SKM-1 treated with dmso at 0.1 percent for 144 hours (cell line): ENCODE measurements at regions not wholly inside any gene's neighbourhood (a gene's known extent, or its start where the extent isn't known, plus 50 kb on each side); places are given as distances from the start of the nearest gene placed in this dataset.
"Not testable (repeated sequence)": the region's sequence is repeated elsewhere in the genome, so short reads cannot be mapped to it uniquely, and the experiment has no call there.

Experiments used
- DNase-seq: peaks from one replicate; lab custom pipeline; 2025; ENCODE audit not compliant: unreplicated experiment; lab: John Stamatoyannopoulos, UW

DNA sequence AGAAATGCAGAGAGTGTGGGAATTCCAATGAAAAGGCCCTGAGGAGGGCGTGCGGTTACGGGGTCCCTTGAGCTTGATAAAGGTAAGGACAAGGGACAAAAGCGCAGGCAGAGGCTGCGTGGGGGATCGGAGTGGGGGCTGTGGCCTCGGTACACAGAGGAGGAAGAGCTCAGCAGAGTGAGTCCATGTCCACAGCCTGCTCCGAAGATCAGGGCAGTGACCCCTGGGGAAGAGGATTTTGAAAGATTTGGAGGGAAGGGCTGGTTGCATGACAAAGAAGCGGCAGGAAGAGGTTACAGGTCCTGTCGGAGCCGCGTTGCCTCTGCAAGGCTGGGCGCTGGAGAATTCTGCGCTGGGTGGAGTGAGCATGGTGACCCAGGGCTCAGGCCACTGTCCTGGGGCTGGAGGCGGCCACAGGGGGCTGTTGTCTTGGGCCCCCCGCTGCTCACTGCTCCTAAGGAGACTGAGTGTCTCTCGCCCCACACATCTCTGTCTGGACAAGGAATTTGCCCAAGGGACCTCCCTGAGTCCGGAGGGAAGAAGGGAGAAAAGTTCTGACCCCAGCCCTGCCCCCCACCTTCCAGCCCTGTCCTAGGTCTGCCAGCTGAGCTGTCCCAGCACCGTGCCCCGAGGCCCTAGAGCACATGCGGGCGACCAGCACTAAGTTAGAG, 69.8 kb upstream of the INSIG1 start:
- DNase-seq = no peak

DNA sequence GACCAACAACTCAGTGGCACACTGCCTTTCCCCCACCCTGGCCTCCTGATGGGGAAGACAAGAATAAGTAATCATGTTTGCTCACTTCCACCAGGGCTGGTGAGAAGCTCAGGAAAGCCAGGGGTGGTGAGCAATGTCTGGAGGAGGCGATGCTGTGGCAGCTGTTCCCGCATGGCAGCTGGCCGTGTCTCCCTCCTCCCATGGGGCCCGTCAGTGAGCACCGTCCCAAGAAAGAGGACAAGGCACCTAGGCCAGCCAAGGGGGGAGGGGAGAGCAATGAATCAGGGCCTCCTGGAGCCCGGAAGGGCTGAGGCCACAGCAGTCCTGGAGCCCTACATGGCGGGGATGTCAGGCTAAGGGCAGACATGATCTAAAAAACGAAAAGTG, 69.2 kb upstream of the INSIG1 start:
- DNase-seq = no peak

DNA sequence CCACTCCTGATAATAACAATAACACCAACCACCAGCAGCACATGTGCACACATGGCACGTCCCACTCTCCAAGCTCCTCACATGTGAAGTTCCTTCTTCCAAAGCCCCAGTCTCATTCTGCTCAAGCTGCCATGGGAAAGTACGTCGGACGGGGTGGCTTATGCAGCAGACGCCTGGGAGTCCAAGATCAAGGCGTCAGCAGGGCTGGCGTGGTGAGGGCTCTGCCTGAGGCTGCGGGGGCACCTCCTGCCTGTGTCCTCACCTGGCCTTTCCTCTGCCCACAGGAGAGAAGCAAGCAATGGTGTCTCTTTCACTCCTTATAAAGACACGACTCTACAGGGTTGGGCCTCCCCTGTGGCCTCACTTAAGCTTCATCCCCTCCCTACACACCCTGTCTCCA, 68.8 kb upstream of the INSIG1 start:
- no peak for DNase-seq

DNA sequence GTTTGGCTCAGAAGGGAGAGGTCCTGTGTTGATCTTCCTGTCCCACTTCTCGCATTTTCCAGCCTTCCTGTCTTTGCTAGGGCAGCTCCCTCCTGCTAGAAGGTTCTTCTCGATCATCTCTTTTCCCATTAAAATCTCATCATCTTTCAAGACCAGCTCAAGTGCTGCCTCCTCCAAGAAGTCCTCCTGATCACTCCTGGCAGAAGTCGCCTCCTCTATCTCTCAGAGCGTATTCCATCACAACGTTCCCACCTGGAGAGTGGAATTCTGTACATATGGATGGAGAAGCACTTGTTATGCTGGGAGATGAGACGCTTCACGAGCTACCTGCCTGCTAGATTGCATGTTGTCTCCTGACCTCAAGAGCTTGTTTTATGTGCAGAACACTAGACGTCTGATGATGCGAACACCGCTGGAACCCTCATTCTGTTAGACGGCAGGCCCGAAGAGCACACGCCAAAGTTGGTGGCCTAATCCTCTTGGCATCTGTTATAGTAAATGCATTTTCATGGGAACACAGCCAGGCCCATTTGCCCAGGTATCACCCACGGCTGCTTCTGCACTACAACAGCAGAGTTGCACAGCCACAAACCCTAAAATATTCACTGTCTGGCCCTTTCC, 68.0 kb upstream of the INSIG1 start:
- no peak for DNase-seq

DNA sequence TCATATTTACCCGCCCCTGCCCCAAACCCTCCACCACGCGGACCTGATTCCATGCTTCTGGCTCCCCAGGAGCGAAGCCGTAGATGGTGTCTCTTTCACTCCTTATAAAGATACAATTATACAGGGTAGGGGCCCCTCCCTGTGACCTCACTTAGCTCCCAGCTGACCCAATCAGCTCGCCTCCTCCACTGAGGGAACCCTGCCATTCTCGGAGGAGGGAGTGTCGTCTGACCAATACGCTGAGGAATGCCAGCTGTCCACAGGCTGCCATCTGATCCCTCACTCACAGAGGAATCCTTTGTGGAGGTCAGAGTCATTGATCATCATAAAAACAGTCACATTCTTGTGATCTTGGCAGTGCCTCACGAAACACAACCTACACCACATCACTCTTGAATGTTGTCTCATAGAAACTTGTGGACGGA, 67.5 kb upstream of the INSIG1 start:
- no peak for DNase-seq

DNA sequence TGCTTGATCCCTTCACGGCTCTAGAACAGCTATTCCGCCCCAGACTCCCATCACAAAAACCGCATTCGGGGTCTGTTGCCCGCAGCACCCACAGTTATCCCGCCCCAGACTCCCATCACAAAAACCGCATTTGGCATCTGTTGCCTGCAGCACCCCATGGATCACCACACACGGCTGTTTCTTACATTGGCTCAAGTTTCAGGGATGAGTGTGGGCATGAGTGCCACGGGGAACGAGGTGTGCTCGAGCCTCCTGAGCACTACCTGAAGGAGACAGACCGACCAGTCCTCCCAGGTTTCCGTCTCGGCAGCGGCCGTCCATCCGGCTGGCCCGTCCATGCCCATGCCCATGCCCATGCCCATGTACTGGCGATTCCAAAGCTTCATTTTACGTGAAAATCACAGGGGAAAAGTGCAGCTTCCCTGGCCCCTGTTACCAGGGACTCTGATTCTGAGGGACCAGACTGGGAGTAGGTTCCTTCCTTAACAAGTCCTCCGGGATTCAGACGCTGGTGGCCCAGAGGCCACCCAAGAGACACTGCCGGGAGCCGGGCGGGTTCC, 66.4 kb upstream of the INSIG1 start:
- no peak for DNase-seq

DNA sequence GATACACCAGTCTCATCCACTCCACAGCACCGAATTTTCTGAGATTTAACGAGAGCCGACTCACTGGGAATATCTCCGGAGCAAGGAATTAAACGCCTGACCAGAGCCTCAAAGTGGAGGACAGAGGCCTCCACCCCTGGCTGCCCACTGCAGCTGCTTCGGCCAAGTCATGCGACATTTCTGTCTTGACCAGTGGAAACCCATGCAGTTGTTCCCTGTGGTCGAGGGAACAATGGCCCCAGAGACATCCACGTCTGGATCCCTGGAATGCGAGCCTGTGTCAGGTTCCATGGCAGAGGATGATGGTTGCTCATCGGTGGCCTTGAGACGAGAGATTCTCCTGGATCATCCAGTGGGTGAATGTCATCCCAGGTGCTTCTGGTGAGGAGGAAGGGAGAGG, 65.7 kb upstream of the INSIG1 start:
- DNase-seq = no peak

DNA sequence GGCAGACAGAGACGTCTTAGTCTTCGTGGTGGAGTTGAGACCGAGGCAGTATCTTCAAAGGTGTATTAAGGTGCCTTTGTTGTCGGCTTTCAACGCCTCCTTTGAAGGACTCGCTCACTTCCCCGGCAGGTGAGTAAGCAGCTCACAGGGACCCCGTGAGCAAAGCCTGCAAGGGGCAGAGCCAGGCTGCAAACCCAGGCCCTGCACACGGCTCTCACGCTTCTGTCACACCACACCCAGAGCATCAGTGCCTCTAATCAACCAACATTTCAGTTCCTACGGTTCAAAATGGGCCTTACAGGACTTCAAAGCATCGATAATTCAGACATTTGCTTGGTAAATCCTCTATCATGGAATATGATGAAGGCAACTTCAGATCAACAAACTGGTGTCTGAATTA, 64.8 kb upstream of the INSIG1 start:
- DNase-seq = no peak

DNA sequence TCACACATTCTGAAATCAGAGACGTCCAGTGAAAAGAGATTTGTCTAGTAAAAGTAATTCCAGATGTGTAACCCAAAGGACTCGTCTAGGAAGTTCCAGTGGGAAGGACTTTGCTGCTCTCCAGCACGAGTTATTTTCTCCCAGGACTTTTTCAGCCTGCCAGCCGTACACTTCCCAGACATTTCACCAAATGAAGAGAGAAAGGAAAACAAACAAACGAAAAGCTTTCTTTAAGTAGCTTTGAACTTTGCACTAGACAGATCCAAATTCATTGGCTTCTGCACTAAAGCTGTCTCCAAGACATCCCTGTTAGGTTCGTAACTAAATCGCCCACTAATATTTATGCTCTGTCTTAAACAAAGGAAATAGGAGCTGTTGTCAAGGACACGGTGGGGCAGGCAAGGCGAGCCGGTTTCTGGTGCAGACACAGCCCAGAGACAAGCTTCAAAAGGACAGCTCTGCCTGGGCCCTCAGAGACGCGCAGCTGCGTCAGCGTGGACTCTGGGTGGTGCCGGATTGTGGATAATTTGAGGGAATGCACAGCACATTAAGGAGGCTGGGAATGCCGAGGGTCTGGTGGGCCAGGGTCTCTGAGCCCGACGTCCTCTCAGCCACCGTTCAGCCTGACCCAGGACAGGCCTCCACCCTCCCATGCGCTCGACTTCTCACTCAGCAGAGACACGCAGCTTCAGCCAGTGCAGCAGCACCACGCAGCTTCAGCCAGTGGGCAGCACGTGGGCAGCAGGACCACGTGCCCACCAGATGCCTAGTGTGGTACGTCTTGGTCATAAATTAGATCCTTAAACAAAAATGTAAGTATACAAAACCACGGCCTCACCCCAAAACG, 64.1 kb upstream of the INSIG1 start:
- DNase-seq = no peak

DNA sequence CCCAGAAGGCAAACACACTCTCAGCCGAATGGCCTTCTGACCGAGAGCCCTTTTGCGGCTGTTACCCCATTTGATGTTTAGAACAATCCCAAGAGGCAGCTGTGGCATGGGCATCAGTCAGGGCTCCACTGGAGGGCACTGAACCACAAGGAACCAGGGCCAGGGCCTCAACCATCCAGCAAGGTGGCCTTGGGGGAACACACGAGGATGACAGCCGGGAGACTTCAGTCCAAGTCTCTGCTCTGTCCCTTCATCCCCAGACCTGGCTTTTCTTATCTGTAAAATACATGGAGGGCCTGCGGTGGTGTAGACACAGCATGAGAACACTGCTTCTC, 63.6 kb upstream of the INSIG1 start:
- DNase-seq = no peak

DNA sequence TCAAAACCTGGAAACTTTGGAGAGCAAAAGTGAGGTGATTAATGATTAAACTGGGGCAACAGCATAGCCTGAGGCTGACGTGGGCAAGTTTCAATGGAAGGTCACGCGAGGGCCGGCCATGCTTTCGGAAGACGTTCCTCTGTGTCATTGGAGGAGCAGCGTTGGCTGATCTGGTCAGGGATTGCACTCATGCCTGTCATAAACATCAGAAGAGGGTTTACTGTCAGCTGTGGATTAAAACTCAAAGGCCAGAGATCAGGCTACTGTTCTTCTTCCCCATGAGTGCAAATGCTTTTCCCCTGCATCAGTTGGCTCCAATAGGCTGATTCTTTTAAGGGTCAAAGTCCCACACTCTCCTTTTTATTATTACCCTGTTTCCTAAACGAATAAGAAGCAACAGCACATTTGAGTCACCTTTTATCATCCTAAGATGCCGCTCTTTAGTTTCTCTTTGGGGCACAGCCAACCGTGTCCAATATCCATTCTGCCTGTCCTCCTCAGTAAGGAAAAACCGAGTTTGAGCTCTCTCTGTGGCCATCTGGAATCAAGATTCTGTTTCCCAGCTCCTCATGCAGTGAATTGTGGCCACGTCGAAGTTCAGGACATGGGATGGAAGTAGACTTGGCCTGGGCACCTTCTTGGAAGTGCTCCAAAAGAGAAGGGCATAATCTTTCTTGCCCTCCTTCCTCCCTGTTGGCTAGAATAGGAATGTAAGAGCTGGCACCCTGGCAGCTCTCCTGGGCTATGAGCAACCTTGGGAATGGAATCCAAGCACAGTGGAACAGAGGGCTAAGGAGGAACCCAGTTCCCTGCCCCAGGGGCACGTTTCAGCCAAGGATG, 62.5 kb upstream of the INSIG1 start:
- DNase-seq = no peak

DNA sequence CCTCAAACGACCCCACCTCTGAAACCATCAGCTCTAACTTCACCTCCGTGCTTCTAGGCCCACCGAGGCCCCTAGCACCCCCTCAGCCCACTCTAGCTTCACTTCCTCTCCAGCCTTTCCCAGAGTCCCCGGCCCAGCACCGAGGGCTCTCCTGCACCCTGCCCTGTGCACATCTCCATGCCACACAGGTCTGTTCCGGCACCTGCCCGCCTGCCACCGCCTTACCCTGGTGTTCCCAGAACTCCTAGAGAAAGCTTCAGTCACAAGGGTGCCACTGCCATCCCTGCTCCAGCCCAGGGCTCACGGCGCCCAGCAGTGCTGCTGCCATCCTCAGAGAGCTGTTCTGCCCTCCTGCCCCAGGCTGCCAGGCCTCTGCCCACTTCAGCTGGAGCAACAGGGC, 61.3 kb upstream of the INSIG1 start:
- no peak for DNase-seq

DNA sequence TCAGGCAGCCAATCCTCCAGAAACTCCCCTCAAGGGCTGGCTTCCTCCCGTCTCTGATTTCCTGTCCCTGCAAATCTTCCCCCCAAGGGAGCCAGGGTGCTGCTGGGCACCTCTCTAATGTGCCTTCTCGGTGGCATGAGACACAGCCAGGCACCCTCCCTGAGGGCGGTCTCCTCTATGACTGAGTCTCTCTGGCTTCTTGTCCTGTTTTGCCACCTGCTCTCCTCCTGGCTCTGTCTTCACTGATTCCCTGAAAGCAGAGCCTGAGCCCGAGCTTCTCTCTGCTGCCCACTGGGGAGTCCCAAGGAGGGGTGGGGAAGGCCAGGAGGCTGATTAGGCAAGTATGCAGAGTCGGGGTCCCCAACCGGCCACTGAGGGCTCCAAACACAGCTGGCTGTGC, 60.4 kb upstream of the INSIG1 start:
- DNase-seq = no peak

DNA sequence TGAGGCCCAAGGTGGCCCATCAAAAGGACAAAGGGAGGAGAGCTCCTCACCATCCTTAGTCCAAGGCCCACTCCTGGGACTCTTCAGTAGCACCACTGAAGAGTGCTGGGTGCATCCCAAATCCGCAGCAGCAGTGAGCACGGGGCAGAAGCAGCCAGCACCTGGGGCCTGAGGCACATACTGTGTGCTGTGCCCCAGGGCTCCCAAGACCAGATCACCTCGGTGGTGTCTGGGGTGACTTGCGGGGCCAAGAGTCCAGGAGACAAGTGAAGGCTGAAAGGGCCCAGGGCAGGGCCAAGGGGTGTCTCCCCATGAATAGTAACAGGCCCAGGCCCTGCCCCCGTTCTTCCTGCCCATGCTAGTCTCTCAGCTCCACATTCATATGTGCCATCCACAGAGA, 59.9 kb upstream of the INSIG1 start:
- DNase-seq = no peak

DNA sequence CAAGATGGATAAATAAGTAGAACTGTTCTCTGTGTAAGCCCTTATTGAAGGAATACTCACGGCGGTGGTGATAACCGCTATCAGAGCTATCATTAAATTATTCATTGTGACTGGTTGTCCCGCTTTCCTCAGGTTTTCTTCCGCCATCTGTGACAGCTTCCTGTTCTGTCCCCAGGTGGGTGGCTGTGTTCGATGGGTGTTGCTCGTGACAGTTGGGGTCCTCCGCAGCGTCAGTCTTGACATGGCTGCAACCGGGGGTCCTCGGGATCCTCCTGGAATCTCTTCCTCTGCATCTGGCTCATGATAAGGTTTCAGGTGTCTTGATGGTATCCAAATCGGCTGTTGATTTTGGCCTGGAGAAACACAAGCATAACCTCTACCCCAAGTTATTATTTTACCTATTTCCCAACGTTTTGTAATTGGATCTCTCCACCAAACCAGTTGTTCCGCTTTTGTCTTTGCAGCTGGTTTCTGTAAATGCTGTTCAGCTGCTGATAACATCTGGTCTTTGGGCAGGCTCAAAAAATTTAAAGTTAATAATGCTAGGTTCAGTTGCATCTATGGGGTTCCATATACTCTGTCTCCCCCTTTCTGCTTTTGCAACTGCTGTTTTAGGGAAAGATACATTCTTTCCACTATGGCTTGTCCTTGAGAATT, 58.1 kb upstream of the INSIG1 start:
- not testable (repeated sequence) for DNase-seq

DNA sequence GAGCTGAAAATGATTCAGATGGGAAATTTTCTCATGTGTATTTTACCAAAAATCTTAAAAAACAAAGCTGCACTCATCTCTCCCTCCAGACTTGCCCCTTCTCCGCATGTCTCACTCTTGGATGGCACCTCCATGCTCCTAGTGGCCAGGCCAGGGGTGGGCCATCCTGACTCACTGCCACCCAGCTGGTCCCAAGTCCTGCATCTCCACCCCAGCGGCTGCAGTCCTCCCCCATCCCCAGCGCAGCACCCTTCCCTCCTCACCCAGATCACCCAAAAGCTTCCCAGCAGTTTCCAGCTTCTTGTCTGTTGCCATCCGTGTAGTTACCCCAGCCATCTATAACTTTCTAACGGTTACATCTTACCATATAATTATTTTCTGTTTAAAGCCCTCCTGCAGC, 53.0 kb upstream of the INSIG1 start:
- DNase-seq = no peak

DNA sequence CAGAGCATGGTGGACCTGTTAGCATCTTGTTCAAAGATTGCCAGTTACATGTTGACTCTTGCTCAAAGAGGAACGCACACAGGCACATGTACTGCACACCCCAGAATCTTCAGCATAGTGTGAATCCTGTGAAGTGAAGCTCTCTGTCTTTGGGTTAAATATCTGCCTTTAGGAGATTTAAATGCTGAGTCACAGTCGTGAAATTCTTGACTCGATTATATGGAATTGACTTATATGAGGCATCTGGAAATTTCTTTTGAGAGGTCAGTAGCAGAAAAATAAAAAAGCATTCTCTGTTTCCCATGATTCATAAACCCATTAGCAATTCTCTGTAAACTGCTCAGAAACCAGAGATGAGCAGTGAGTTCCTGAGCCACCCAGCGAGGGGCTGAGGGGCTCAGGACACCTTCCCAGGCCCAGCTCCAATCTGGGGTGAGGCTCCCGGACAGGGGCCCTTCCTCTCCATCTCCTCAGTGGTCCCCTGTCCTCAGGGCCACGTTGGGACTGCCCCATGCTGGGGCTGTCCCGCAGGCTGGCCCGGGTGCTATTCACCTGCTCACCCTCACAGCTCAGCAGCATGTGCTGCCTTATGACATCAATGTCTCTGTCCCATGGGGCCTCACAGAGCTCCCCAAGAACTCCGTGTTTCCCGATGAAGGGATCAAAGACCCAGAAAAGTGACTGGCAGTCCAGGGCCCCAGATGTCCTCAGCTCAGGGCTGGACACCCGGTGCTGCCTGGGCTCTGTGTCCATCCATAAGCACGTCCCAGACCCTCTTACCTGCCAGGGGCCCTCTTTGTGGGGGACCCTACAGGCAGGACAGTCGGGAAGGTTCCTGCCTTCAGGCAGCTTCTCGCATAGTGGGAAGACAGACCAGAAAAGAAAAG, 50.0 kb upstream of the INSIG1 start:
- DNase-seq = no peak
